Stimulated activated CD4-positive, alpha-beta T cell treated with anti-CD3 and anti-CD28 coated beads, Interleukin-15, amount 100 ng/mL, for 48 hours (primary cell): ENCODE measurements at regions not wholly inside any gene's neighbourhood (a gene's known extent, or its start where the extent isn't known, plus 50 kb on each side); places are given as distances from the start of the nearest gene placed in this dataset.
"Not testable (repeated sequence)": the region's sequence is repeated elsewhere in the genome, so short reads cannot be mapped to it uniquely, and the experiment has no call there.

ENCODE experiments used
- DNase-seq, 2 donors: peaks; one replicate each; pipeline ENCODE4 v3.0.0-alpha.2; 2020; ENCODE audit warnings: low read depth in 2 of 2

DNA sequence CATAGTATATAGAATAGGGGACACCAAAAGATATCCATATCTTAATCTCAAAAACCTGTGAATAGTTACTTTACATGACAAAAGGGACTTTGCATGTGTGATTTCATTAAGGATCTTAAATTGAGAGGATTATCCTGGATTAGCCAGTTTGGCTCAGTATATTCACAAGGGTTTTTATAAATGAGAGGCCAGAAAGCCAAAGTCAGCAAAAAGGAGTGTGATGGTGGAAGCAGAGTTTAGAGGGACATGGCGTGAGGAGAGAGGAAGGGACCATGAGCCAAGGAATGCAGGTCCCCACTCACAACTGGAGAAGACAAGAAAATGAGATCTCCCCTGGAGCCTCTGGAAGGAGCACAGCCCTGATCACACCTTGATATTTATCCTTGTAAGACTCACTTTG, 648.5 kb upstream of the LCORL start:
- DNase-seq: no peak

DNA sequence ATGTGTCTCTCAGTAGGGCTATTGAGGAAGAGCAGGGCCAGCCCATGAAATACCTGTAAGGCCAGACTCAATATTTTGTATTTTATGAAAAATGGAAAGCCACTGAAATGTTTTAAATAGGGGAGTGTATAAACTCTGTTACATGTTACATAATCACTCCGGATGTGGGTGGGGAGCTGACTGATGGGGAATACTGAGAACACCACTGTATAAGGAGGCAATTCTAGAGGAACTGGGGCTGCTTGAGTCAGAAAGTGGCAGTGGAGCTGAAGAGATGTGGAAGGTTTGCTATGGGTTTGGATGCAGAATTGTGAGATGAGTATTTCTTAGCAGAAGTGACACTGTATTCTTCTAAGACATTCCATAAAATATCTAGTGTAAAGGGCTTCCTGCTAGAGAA, 647.8 kb upstream of the LCORL start:
- DNase-seq: no peak

DNA sequence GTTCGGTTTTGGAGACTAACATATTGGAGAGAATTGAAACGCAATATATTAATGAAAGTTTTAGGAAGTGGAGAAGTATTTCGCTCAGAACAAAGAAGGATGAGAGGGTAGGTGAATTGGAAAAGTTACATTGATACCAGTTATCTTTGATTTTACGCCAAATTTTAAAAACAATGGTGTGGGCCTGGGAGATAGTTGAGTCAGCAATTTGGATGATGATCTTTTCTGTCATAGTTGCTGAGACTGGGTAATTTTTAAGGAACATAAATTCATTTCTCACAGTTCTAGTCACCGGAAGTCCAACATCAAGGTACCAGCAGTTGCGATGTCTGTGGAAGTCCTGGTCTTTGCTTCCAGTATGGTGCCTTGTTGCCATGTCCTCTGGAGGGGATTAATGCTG, 644.8 kb upstream of the LCORL start:
- no peak for DNase-seq

DNA sequence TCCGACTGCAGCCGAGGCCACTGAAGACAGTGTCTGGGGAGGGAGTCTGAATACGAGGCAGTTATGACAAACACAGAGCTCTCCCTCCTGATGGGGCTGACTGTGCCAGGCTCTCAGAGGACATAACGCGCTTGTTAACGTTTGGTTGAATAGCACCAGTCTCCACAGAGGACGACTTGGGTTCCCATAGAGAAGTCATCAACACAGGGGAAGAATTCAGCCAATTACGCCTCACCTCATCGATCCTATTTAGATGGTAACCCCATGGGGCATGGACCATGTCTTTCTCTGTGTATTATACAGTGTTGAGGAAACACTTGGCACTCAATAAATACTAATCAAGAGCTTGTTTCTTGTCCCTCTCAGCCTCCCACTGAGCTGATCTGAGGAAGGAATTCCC, 642.6 kb upstream of the LCORL start:
- DNase-seq: no peak

DNA sequence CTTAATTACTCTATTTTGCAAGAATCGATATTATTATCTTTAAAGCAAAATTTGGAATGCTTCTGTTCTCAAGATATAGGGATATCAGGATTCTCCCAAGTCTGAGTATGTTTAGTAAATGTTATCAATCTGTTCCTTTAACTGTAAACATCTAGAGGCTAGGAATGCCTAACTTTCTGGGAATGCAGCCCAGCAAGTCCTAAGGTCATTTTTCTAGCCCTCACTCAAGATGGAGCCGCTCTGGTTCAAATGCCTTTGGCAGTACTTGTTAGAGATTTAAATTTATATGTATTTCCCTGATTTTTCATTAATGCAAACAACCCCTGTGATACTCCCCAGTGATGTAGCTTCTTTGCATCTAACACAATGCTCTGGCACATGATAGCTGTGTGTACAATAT, 623.8 kb upstream of the LCORL start:
- no peak for DNase-seq

DNA sequence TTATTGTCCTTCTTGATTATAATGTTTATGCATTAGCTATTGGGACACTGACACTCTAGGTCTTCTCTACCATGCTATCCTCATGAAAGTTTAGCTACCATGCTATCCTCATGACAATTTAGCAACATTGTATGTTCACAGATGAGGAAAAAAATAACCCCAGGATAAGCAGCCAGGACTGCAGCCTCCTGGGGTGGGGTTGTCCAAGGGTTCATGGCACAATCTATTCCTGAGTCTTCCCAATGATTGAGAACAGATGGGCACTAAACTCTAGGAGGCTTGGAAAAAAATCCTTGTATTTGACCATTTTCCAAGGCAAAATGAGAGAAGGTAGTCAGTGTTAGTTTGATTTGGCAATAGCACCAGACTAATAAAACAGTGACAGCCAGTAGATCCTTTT, 619.8 kb upstream of the LCORL start:
- no peak for DNase-seq

DNA sequence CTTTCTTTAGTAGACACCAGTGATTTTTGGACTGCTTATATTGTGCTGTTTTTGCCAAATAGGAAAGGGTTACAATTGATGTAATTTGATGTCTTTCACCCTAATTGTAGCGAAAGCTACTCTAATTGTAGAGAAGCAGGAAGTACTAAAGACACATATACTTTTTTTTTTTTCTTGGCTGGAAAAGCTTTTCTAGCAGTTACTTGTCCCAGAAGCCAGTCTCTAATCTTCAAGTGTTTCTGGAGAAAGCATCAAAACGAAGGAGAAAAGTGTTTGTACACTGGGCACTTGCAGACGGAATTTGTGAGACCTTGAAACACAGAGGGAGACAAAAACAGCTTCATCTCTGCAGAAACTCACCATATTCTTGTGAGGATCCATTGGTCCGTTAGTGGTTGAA, 616.5 kb upstream of the LCORL start:
- no peak for DNase-seq

DNA sequence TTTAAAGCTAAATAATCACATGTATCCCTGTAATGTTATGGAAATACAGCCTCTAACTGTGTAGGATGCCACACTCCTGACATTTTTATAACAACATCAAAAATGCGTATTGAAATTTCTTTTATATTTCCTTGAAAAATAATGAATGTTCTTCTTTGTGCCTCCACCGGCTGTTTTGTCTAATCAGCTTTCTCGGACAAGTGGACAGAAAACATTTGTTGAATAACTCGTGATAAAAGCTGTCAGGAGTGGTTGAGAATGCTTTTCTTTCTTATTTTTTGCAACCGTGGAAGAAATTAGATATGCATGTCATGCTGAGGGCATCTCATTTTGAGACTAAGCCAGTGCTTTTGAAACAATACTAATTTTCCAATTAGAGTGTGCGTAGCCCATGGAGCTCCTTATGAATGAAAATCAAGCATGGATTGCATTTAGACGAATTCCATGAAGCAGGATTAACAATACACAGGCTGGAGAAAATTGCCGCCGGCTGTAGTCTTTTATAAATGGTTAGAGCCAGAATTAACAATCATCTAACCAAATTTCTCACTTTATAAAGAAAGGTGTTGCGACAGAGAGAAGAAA, 614.5 kb upstream of the LCORL start:
- DNase-seq: no peak

DNA sequence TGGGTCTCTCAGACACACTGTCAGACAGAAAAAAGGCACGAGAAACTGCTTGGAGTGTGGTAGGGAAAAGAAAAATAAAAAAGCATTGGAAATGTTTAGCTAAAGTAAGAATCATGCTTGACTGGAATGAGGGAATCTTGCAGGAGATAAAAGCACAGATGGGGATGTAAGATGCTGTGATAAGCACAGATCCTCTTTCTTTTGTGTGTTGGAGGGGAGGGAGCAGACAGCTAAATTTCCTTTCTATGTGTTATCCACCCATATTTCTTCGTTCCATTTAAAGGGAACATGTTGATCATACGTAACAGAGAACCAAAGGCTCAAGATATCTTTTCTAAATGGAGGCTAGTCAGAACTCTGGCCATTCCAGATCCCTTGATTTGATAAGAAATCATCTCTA, 614.0 kb upstream of the LCORL start:
- no peak for DNase-seq

DNA sequence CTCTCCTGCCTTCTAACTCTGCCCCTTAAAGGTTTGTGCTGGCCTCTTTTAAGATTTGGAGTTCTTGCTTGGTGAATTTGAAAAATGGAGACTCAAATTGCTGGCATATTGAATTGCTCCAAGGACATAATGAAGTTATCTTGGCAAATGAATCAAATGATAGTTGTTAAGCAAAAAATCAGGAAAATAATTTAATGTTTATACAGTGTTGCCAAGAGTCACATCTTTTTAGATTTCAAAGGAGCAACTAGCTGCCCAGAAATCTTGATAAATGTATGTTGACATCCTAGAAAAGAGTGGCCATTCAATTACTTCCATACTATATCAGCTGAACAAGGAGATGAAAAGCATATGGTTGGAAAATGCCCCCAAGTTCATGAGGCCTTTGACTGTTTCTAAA, 610.0 kb upstream of the LCORL start:
- no peak for DNase-seq

DNA sequence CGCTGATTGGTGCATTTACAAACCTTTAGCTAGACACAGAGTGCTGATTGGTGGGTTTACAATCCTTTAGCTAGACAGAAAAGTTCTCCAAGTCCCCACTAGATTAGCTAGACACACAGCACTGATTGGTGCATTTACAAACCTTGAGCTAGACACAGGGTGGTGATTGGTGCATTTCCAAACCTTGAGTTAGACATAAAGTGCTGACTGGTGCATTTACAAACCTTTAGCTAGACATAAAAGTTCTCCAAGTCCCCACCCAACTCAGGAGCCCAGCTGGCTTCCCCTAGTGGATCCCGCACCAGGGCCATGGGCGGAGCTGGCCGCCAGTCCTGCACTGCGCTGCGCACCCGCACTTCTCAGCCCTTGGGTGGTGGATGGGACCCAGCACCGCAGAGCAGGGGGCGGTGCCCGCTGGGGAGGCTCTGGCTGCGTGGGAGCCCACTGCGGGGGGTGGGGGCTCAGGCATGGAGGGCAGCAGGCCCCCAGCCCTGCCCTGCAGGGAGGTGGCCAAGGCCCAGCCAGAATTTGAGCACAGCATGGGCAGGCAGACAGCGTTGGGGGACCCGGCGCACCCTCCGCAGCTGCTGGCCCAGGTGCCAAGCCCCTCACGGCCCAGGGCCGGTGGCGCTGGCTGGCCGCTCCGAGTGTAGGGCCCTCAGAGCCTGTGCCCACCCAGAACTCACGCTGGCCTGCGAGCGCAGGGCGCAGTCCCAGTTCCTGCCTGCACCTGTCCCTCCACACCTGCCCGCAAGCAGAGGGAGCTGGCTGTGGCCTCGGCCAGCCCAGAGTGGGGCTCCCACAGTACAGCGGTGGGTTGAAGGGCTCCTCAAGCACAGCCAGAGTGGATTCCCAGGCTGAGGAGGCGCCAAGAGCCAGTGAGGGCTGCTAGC, 608.9 kb upstream of the LCORL start:
- no peak for DNase-seq

DNA sequence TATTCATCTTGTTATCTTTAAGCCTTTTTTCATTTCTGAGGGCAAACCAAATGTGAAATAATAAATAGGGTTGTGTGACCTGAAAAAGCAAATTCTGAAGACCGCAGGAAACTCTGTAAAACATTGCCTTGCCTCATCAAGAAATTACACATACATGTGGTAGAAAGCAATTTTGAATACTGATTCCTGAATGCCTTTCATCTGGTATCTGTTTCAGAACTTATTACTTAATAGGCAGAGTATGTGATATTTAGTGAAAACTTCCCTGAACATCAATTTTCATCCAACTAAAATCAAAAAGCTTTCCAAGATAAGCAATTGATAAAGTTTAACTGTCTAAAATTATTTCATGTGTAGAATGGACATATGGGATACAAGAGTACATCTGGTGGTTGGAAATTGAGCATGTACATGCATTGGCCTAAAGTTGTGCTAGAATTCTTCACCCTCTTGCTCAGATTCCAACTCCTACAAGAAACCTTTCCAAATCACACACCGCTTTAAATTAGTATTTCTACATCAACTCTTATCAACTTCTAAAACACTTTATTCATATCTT, 606.0 kb upstream of the LCORL start:
- no peak for DNase-seq

DNA sequence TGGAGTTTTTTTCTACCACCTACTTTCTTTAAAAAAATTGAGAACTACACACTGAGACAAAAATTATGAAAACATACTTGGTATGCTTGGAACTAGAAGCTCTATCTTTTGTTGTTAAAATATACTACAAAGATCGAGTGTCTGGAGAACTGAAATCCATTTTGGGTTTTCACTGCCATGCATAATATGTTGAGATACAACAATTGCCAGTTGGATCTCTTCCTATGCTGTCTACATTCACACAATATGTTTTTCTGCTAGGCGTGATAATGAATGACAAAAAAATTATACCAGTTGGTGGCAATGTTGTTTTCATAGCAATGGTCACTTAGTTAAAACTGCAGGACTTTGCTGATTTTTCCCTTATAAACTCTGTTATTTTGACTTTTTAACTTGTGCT, 605.4 kb upstream of the LCORL start:
- DNase-seq: no peak

DNA sequence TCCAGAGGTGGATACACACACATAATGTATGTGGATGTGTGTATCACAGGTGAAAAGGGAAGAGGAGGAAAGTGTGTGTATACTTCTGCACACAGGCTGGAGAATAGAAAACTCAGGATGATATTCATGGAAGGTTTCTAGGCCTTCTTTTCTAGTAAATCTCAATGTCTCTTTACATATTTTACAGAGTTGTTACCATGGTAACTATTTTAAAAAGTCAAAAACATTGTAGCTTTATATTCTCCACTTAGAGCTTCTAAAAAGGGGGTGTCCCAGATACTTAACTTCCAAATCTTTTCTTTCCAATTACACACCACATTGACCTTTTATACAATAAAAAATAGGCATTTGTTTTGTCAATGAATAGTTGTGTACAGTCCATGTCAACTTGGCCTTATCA, 604.8 kb upstream of the LCORL start:
- no peak for DNase-seq

DNA sequence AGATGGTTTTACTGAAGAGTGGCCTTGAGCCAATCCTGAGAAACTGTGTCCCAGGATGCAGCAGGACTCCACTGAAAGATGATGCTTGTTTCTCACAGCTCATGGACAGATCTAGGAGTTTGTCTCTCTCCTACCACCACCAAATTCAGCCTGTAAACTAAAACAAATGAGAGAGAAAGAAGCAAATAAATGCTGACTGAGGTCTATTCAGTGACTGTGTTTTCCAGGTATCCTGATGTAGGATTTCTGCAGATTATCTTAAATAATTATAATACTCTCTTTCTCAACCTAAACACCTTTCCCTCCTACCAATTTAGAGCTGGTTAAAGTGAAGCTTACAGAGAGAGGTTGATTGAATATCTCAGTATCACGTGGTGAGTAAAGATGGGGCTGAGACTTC, 599.6 kb upstream of the LCORL start:
- DNase-seq: no peak

DNA sequence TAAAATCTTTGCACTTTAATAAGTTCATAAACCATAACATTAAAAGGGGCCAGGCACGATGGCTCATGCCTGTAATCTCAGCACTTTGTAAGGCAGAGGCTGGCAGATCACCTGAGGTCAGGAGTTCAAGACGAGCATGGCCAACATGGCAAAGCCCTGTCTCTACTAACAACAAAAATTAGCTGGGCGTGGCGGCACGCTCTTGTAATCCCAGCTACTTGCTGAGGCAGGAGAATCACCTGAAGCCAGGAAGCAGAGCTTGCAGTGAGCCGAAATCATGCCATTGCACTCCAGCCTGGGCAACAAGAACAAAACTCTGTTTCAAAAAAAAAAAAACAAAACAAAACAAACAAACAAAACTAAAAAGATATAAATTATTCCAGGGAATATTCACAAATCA, 595.2 kb upstream of the LCORL start:
- no peak for DNase-seq

DNA sequence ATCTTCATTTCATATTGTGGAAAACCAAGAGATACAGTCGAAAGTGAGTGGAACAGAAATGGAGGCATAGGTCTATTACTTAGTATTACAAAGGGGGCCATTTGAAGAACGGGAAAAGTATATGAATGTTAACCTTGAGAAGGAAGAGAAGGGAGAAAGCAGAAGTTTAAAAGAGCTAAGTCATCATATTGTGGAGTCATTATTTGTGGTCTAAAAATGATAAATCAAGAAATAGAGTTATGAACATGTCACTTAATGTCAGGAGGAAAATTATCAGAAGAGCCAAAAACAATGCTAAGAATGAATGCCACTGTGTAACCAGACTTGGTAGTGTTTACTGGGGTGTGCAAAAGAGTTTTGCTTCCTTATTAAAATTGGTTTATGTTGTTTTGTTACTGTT, 589.5 kb upstream of the LCORL start:
- no peak for DNase-seq

DNA sequence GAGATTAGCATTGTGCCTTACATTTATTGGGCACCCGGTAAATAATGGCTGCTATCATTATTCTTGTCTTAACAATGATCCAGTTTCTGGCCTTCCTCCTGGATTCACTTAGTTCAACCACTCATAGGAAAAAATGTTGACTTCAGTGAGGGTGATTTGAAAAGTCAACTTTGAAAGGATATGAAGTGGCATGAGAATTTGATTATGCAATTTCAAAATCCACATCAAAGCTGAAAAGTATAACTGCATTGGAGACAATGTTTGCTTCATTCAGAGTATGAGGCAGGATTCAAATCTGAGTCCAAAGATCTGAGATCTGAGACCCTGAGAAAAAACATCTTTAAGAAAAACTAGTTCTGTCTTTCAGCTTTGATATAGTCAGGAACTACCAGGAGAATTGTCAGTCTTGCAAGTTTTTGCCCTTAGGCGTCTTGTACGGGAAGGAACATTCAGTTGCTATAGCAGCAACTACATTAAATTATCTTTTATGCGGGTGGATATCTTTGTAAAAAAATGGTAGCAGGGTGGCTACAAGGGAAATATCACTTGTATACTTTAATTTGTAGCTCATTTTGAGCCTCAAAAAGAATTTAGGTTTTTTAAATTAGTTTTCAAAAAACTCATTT, 587.5 kb upstream of the LCORL start:
- no peak for DNase-seq

DNA sequence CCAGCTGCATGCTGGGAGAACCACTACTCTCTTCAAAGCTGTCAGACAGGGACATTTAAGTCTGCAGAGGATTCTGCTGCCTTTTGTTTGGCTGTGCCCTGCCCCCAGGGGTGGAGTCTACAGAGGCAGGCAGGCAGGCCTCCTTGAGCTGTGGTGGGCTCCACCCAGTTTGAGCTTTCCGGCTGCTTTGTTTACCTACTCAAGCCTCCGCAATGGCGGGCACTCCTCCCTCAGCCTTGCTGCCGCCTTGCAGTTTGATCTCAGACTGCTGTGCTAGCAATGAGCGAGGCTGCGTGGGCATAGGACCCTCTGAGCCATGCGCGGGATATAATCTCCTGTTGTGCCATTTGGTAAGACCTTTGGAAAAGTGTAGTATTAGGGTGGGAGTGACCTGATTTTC, 581.1 kb upstream of the LCORL start:
- DNase-seq: not testable (repeated sequence)

DNA sequence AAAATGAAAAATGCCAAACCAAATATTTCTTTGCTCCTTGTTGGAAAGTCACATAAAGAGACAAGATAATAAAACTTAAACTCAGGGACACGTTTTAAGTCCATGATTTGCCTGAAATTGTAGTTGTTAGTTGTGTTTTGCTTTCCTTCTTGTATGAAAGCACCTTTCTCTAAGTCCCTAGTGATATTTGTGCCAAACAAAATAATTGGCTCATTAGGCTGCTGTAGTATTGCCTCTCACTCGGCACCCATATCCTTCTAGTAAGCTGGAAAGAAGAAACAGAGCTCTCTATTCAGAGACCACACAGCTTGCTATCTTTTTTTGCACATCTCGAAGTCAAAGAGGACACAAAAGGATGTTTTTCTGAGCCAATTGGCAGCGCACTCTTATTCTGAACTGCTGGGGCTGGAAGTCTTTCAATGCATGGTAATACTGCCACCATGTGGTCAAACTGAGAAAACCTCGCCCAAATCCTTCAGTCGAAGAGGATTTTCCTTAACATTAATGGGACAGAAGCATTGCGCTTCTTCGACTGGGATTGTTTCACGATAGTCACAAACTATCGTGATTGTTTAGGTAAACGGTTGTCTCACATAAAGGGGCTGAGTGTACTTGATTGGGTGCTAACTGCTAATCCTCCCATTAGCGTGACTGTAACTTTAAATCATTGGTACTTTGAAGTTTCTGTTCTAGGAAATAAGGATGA, 571.9 kb upstream of the LCORL start:
- DNase-seq: peak; percentile 2 to 16

DNA sequence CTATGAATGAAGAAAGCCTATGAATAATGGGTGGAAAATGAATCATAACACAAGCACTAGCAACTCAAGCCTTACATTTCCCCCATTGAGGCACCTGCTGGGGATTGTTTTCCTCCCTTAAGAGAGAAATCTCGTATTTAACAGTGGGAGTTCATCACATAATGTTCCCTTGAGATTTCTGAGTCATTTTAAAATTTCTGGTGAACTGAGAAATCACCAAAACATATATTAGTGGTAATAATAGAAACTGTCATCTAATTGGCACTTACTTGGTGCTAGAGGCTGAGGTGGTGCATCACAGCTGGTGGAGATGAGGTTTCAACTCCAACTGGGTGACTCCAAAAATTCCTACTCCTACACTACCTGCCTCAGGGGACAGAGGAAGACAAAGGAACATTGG, 561.3 kb upstream of the LCORL start:
- DNase-seq: no peak

DNA sequence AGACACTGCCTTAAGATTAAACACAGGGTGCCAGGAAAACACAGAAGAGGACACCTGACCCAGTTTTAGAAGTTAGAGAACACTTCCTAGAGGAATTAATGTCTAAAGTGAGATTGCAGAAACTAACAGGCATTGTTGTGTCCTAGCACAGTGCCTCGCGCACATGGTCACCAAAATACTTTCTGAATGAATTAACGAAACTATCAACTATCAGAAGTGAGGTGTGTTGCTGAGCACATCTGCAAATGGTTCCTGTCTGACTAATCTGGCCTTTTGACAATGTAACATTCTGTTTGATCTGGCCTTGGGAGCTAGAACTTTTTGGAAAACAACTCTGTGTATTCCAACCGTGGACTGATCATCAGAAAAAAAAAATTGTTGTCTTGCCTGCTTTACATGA, 556.8 kb upstream of the LCORL start:
- DNase-seq: no peak
